Left colon (tissue), 2 donors: ENCODE measurements at regions not wholly inside any gene's neighbourhood (a gene's known extent, or its start where the extent isn't known, plus 50 kb on each side); places are given as distances from the start of the nearest gene placed in this dataset.
"Not testable (repeated sequence)": the region's sequence is repeated elsewhere in the genome, so short reads cannot be mapped to it uniquely, and the experiment has no call there.

Experiments
- ATAC-seq: fragments of 200-7000 bp; cut with Tn5 transposase; one replicate; pipeline ENCODE4 v1.9.1; 2020; ENCODE audit warnings: mild to moderate bottlenecking, moderate library complexity
- DNase-seq, 2 donors: peaks; one replicate each; pipeline ENCODE4 v3.0.0-alpha.2; 2020
- intact Hi-C, 2 donors: fragments of 100-400 bp; cut with DNase I in 1 of 2; cut with micrococcal nuclease in 1 of 2; formaldehyde crosslinking; loops; one replicate each; pipeline versions ENCODE4 v1.11.2 to v1.14.0; 2022; cut with DNase I, micrococcal nuclease
- donor health status: DM: no; HTN: no; CAD: no.
- donor health status: DM: yes; HTN: yes; CAD: no.

DNA sequence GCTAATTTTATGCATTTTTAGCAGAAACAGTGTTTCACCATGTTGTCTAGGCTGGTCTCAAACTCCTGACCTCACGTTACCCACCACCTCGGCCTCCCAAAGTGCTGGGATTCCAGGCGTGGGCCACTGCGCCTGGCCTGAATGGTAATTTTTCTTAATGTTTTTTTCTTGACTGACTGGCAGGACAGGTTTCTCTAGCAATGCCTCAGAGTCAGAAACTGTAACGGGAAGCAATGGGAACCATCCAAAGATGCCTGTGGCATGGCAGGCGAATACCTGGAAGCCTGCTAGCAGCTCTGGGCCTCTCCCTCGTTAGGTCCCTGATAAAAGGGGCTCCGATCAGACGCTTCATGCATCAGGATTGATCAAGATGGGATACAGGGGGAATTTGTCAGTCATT is 639.2 kb downstream of the NR2F1-AS1 start:
- ATAC-seq (no peak), DNase-seq (no peak)
- intact Hi-C loops = no loop called here

DNA sequence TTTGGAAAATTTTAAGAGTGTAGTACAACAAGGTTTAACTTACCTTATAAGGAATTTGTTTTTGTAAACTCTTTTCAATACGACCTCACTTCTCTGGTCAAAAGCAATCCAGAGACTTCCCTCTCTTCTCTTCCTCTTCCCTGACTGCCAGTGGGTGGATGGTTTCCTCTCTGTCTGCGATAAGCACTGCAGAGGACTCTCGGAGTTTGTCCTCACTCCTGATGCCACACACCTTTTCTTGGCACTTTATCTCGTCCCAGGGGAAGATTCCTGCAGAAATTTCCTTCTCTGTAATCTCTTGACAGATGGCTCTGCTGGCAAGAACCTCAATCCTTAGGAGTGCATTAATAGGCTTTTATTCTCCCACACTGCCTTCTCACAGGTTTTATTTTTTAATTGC is 641.6 kb downstream of the NR2F1-AS1 start:
- ATAC-seq (no peak), DNase-seq (no peak)
- intact Hi-C loops = no loop called here

DNA sequence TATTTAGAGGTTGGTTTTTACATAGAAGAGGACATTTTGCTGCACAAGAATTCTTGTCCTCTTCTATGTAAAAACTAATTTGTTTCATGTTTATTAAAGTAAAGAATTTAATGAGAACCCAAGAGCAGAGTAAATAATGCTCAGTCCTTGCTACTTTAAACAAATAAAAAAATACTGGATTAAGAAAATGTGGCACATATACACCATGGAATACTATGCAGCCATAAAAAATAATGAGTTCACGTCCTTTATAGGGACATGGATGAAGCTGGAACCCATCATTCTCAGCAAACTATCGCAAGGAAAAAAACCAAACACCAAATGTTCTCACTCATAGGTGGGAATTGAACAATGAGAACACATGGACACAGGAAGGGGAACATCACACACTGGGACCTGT is 643.6 kb downstream of the NR2F1-AS1 start:
- intact Hi-C loops, ATAC-seq, DNase-seq: not testable (repeated sequence)

GRCh38 chr5:92930057-92930456 is 651.0 kb downstream of the NR2F1-AS1 start:
- ATAC-seq (no peak), DNase-seq (no peak)
- intact Hi-C loops = no loop called here

GRCh38 chr5:92927291-92927778 is 653.7 kb downstream of the NR2F1-AS1 start:
- no peak for ATAC-seq
- DNase-seq = no peak

DNA sequence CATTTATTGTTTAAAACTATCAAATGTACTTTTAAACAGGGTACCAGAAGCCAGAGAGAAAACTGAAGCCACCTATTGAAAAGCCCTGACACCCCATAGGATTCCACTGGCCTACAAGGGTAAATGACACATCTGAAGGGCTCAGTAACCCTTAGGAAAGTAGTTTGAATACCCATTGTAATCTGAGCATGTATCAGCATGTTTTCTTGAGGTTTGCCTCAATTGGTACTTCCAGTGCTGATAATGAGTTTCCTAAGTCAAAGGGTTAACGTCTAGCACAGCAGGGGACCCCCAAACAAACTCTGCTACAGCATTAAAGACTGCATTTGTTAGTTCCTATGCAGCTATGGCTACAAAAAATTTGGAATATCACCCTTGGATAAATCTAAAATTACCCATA is 657.1 kb downstream of the NR2F1-AS1 start:
- no peak for ATAC-seq
- no peak for DNase-seq
- intact Hi-C loops = no loop called here

More at GRCh38 chr5:92927291-92927778, 653.7 kb downstream of the NR2F1-AS1 start:
- intact Hi-C loops = no loop called here

DNA sequence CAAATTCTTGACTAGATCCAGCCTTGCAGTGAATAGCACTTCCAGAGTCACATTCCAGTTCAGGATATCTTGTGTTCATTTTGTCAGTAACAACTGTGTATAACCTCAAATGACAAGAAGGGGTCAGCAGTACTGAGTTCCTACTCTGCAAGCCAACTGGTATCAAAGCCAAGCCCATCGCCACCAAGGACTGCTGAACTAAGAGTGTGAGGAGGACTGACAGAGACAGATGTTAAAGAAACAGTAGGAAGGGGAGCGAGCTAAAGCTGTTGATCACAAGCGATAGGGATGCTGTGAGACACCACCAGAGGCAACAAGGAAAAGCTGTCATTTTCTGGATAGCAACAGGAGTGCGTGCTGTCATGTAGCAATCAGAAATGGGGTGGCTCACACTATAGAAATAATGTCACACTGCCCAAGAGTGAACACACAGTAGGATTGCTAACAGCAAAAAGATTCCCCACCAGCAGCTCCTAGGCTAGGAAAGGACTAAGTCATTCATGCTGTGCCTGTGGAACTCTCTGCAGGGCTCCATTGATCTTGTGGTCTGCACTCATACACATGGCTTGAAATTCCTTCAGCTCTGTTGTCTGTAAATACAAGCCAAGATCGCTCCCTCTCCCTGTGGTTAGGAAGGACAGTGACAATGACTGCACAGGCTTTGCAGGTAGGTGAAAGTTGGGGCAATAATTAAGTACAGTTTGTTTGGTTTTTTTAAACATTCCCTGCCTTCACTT is 658.6 kb downstream of the NR2F1-AS1 start:
- ATAC-seq (no peak), DNase-seq (no peak)
- intact Hi-C loops = no loop called here

- DNase-seq (no peak), ATAC-seq (no peak)
- intact Hi-C loops = no loop called here
Measured at GRCh38 chr5:92917044-92917443, 664.0 kb downstream of the NR2F1-AS1 start.

- DNase-seq (no peak), ATAC-seq (no peak)
- intact Hi-C loops = no loop called here
Measured at GRCh38 chr5:92916036-92916435, 665.0 kb downstream of the NR2F1-AS1 start.

- no peak for ATAC-seq
- intact Hi-C loops = no loop called here
- DNase-seq = no peak
Measured at GRCh38 chr5:92912283-92912682, 668.7 kb downstream of the NR2F1-AS1 start.

DNA sequence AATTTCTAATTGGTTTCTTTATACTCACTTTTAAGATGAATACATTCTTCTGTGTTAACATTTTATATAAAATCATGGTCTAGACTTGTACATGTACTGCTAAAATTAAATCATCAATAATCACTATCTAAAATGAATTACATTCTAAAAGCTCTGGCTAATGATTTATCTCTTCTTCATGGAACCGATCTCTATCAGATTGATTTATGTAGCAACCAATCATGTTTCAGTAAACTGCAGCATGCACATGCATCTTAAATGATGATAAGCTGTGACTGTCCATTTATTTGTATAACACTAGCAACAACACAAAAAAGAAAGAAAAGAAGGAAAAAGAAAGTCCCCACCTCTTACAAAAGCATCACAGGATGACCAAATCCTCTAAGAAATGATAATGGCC is 669.2 kb downstream of the NR2F1-AS1 start:
- DNase-seq (no peak), ATAC-seq (no peak)
- intact Hi-C loops = no loop called here

DNA sequence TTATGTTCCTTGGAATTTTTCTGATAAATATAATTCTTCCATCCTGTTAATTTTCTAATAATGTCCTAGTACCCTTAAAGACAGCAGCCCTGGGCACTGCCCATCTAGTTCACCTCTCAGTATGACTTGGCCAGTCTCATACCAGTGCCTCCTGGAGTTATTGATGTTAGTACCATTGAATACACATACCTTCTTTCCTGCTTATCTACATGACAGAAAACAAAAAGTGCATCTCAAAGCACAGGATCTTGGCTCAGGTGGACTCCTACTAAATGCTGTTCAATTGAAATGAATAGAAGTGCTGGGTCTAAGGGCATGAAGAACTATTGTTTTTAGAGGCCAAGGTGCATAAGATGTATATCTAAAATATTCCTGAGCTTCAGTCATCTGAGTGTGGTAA is 669.7 kb downstream of the NR2F1-AS1 start:
- intact Hi-C loops = no loop called here
- ATAC-seq (no peak), DNase-seq (no peak)

DNA sequence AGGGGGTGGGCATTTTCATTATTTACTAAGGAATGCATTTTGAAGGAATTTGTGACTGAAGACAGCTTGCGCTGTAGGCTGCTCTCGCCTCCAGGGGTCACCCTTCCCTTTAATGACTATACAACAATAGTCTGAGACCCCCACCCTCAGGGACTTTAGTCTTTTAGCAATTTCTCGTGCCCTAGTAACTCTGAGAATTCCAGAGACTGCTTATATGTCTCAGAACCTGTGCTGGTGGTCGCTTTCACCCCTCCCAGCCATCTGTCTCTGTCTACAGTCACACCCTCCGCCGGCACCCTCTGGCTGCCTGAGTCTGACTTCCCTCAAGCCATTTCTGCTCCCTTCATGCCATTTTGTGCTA is 671.4 kb downstream of the NR2F1-AS1 start:
- DNase-seq = no peak
- intact Hi-C loops = no loop called here
- ATAC-seq = no peak

DNA sequence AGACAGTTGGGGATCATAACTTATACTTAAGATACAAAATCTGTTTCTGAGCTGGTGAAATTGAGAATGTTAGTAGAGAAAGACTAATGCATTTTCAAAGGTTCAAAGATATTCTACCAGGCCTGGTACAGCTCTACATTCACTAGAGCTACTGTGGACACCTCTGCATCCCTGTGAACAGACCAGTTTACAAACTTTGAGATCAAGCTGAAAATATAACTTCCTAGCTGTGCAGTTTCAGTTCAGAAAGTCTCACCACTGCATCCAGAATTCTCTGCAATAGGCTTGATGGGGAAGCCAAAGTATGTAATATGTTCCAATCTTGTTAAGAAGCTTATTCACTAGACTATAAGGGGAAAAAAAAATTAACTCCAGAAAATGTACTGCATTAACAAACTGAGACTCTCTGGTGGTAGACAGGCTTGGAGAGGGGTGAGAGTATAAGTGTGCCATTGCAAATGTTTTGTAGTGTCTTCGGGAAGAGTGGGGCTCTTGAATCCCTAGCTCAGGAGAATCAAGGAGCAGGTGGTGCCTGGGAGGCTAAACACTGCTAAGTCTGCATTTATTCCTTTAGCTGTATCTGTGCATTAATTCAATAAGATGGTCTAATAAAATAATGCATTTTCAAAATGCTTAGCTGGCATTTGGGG is 671.9 kb downstream of the NR2F1-AS1 start:
- intact Hi-C loops = no loop called here
- DNase-seq (no peak), ATAC-seq (no peak)

GRCh38 chr5:92907938-92908606 is 672.9 kb downstream of the NR2F1-AS1 start:
- DNase-seq = no peak
- no peak for ATAC-seq
- intact Hi-C loops = no loop called here

- intact Hi-C loops = no loop called here
- DNase-seq (no peak), ATAC-seq (no peak)
Measured at GRCh38 chr5:92906798-92907376, 674.1 kb downstream of the NR2F1-AS1 start.

- intact Hi-C loops = no loop called here
- no peak for DNase-seq
- no peak for ATAC-seq
Measured at GRCh38 chr5:92904021-92904420, 677.0 kb downstream of the NR2F1-AS1 start.

DNA sequence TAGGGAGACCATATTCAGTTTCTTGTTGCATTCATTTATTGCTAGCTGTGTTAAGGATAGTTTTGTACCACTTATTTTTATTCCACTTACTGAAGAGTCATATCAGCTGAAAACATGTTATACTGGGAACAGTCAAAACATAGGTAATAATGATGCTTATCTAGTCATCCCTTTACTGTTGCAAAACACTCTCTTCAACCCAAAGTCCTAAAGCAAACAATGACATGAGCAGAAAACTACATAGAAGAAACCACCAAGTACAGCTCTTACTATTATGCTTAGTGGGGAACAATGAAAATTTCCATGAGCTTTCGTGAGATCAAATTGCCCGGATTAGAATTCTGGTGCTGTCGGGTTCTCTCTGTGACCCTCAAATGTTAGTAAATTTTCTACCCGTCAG is 681.4 kb downstream of the NR2F1-AS1 start:
- DNase-seq (no peak), ATAC-seq (no peak)
- intact Hi-C loops = no loop called here

GRCh38 chr5:92896722-92897121 is 684.3 kb downstream of the NR2F1-AS1 start:
- no peak for DNase-seq
- ATAC-seq = no peak
- intact Hi-C loops = no loop called here

DNA sequence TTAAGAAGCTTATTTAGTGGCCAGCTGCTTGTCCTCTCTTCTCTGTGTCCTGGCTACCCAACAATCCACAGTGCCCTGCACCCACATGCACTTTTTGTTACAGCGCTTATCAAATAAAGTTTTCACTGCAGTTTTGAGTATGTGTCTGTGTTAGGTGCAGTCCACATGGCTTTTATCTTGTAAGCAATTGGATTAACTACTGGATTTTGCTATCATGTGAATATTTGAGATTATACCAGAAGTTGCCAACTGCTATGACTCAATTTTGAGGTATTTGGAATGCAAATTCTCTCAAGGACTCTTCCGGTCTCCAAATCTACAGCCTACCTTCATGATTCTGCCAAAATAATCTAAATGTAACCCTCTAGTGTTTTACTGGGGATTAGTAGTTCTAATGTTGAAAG is 690.2 kb downstream of the NR2F1-AS1 start:
- intact Hi-C loops = no loop called here
- no peak for ATAC-seq
- DNase-seq = no peak
